GM19467 (cell line): ENCODE measurements at regions not wholly inside any gene's neighbourhood (a gene's known extent, or its start where the extent isn't known, plus 50 kb on each side); places are given as distances from the start of the nearest gene placed in this dataset.
A peak's percentile ranks its signal among the peaks of the same experiment; 100 is the strongest.

Source experiments
- ATAC-seq: cut with Tn5 transposase; IDR thresholded peaks from one replicate; pipeline ENCODE4 v1.9.1; 2021; ENCODE audit warnings: mild to moderate bottlenecking, moderate library complexity; ENCODE audit not compliant: unreplicated experiment

- ATAC-seq: peak; percentile 47
Measured at GRCh38 chr2:88832311-88832991, 141.0 kb downstream of the RPIA start.

- no peak for ATAC-seq
Measured at GRCh38 chr2:88832992-88833389, 141.5 kb downstream of the RPIA start.

GRCh38 chr2:88834376-88834775, 142.9 kb downstream of the RPIA start:
- no peak for ATAC-seq

GRCh38 chr2:88834866-88835265, 143.4 kb downstream of the RPIA start:
- no peak for ATAC-seq

- no peak for ATAC-seq
Measured at GRCh38 chr2:88835726-88836125, 144.3 kb downstream of the RPIA start.

- no peak for ATAC-seq
Measured at GRCh38 chr2:88836351-88836750, 144.9 kb downstream of the RPIA start.

GRCh38 chr2:88837511-88838160, 146.2 kb downstream of the RPIA start:
- no peak for ATAC-seq

GRCh38 chr2:88838165-88838635, 146.7 kb downstream of the RPIA start:
- ATAC-seq: peak; percentile 73

- ATAC-seq: no peak
Measured at GRCh38 chr2:88841224-88841929, 149.9 kb downstream of the RPIA start.

GRCh38 chr2:88842656-88843460, 151.4 kb downstream of the RPIA start:
- no peak for ATAC-seq

- ATAC-seq: no peak
Measured at GRCh38 chr2:88843651-88844050, 152.2 kb downstream of the RPIA start.

GRCh38 chr2:88844960-88845359, 153.5 kb downstream of the RPIA start:
- no peak for ATAC-seq

GRCh38 chr2:88845772-88846661, 154.5 kb downstream of the RPIA start:
- ATAC-seq: peak; percentile 88

GRCh38 chr2:88852753-88853402, 161.4 kb downstream of the RPIA start:
- ATAC-seq: no peak

- ATAC-seq: no peak
Measured at GRCh38 chr2:88853403-88853790, 161.9 kb downstream of the RPIA start.

GRCh38 chr2:88854528-88854927, 163.1 kb downstream of the RPIA start:
- ATAC-seq: no peak

GRCh38 chr2:88855620-88856408, 164.3 kb downstream of the RPIA start:
- peak; percentile 37 for ATAC-seq

- no peak for ATAC-seq
Measured at GRCh38 chr2:88856409-88857135, 165.1 kb downstream of the RPIA start.
